ENCODE measurements at regions not wholly inside any gene's neighbourhood (a gene's known extent, or its start where the extent isn't known, plus 50 kb on each side); places are given as distances from the start of the nearest gene placed in this dataset.

GRCh38 chrX:37921758-37922157 lies 74.4 kb upstream of the DYNLT3 start:
- no peak for TF ChIP-seq CTCF (IDR thresholded peaks at IDR 0.05)
- TF ChIP-seq EP300 (IDR thresholded peaks at IDR 0.05): no peak

Measured in tibial nerve (tissue), 4 donors.